WTC11 (cell line): ENCODE measurements at regions not wholly inside any gene's neighbourhood (a gene's known extent, or its start where the extent isn't known, plus 50 kb on each side); places are given as distances from the start of the nearest gene placed in this dataset.

Source experiments
- CREB1 ChIP-seq: sonication (generic); formaldehyde crosslinking; IDR thresholded peaks from 2 replicates; pipeline ENCODE4 v1.8.0; 2023; ENCODE audit warnings: mild to moderate bottlenecking, missing genetic modification reagents
- CTCF ChIP-seq: fragments of 200-600 bp; IDR thresholded peaks from 2 replicates; pipeline ENCODE4 v1.8.0; 2022; ENCODE audit warnings: antibody characterized with exemption
- HMGXB4 ChIP-seq: sonication (generic); formaldehyde crosslinking; IDR thresholded peaks from 2 replicates; pipeline ENCODE4 v1.8.1; 2023; ENCODE audit warnings: mild to moderate bottlenecking, moderate library complexity, missing genetic modification reagents
- NFE2L1 ChIP-seq: sonication (generic); formaldehyde crosslinking; IDR thresholded peaks from 2 replicates; pipeline ENCODE4 v1.8.1; 2023; ENCODE audit warnings: missing genetic modification reagents
- NFYB ChIP-seq: sonication (generic); formaldehyde crosslinking; conservative IDR thresholded peaks from 2 replicates; pipeline ENCODE4 v1.8.0; 2022; ENCODE audit warnings: low read depth, missing genetic modification reagents
- ZBTB43 ChIP-seq: sonication (generic); formaldehyde crosslinking; IDR thresholded peaks from 2 replicates; pipeline ENCODE4 v1.8.1; 2023; ENCODE audit warnings: mild to moderate bottlenecking, missing genetic modification reagents

- no peak for TF ChIP-seq CTCF
- TF ChIP-seq CREB1: no peak
- no peak for TF ChIP-seq HMGXB4 (CRISPR knock-in tag)
- no peak for TF ChIP-seq ZBTB43 (CRISPR knock-in tag)
- TF ChIP-seq NFE2L1 (CRISPR knock-in tag): no peak
- TF ChIP-seq NFYB: no peak
Measured at GRCh38 chr14:51593397-51593796, 58.3 kb upstream of the FRMD6 start.
